Upper lobe of left lung (tissue), 6 donors: ENCODE measurements at regions not wholly inside any gene's neighbourhood (a gene's known extent, or its start where the extent isn't known, plus 50 kb on each side); places are given as distances from the start of the nearest gene placed in this dataset.
"Not testable (repeated sequence)": the region's sequence is repeated elsewhere in the genome, so short reads cannot be mapped to it uniquely, and the experiment has no call there.

Experiments
- ATAC-seq, 2 donors: fragments of 200-7000 bp; cut with Tn5 transposase; one replicate each; pipeline ENCODE4 v1.9.1; 2022; ENCODE audit warnings: mild to moderate bottlenecking in 2 of 2, moderate library complexity in 2 of 2; ENCODE audit not compliant: low FRiP score in 2 of 2
- DNase-seq, 2 donors: peaks; one replicate each; pipeline ENCODE4 v3.0.0-alpha.2; 2019 to 2020
- H3K27ac ChIP-seq, 4 donors: fragments of 200-600 bp; sonication (generic); one replicate each; pipeline ENCODE4 v1.5.1; 2016 to 2019
- H3K27me3 ChIP-seq, 4 donors: fragments of 200-600 bp; sonication (generic); one replicate each; pipeline ENCODE4 v1.5.1; 2017 to 2019
- H3K36me3 ChIP-seq, 4 donors: fragments of 200-600 bp; sonication (generic); one replicate each; pipeline ENCODE4 v1.5.1; 2016 to 2019
- H3K4me1 ChIP-seq, 4 donors: fragments of 200-600 bp; sonication (generic); one replicate each; pipeline ENCODE4 v1.5.1; 2018 to 2019
- H3K4me3 ChIP-seq, 4 donors: fragments of 200-600 bp; sonication (generic); one replicate each; pipeline ENCODE4 v1.5.1; 2017 to 2019; ENCODE audit warnings: mild to moderate bottlenecking in 2 of 4, moderate library complexity in 1 of 4
- H3K9me3 ChIP-seq, 4 donors: fragments of 200-600 bp; sonication (generic); one replicate each; pipeline ENCODE4 v1.5.1; 2018 to 2019
- EP300 ChIP-seq, 4 donors: sonication (generic); formaldehyde crosslinking; IDR thresholded peaks; one replicate each; pipeline ENCODE4 v1.5.1; 2017; ENCODE audit warnings: antibody characterized with exemption in 4 of 4, control low read depth in 2 of 4
- POLR2A ChIP-seq, 4 donors: fragments of 450-650 bp; IDR thresholded peaks; one replicate each; pipeline ENCODE4 v1.5.1; 2016 to 2017; ENCODE audit warnings: antibody characterized with exemption in 4 of 4, mild to moderate bottlenecking in 2 of 4
- POLR2AphosphoS5 ChIP-seq, 2 donors: sonication (generic); formaldehyde crosslinking; IDR thresholded peaks; one replicate each; pipeline ENCODE4 v1.5.1; 2017; ENCODE audit warnings: antibody characterized with exemption in 2 of 2
- WGBS, 2 donors: methylation state at CpG; one replicate each; pipeline ENCODE4 v1.1.5; 2017 to 2018; 5-methylcytosine and 5-hydroxymethylcytosine counted together
- TF ChIP-seq, protein P1 (sequence below), 6 experiments: fragments of 450-650 bp in 4 of 6; fragments of 200-600 bp in 2 of 6; sonication (generic) in 2 of 6; IDR thresholded peaks; one replicate each; pipeline ENCODE4 v1.5.1; 2016 to 2019; ENCODE audit warnings: antibody characterized with exemption in 6 of 6
- donor health status: DM: no; HTN: no; CAD: no; lungs with moderate emphysema.
- donor health status: DM: no; HTN: yes; CAD: no; lungs with severe emphysema.

DNA sequence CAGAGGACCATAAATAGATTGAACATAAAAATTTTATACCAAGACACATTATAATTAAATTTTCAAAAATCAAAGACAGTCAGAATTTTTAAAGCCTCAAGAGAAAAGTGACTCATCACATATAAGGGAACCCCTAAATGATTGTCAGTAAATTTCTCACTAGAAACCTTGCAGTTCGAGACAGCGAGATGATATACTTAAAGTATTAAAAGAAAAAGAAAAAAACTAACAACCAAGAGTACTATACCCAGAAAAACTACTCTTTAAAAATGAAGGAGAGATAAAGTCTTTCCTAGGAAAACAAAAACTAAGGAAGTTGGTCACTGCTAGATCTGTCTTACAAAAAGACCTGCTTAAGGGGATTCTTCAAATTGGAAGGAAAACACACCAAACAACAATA, 251.4 kb upstream of the MSX2 start:
- Histone ChIP-seq H3K4me3 (no peak overlapping the region), H3K27me3 (no peaks in the 10 kb centered on the region), H3K4me1 (no peaks in the 10 kb centered on the region), H3K9me3 (peaks cover 2 to 12% (median 10%) of the 10 kb centered on the region in 4 donors), H3K27ac (no peak overlapping the region), H3K36me3 (no peaks in the 10 kb centered on the region)
- ATAC-seq: no peak
- 95 to 98% methylated on average over 2 of the region's 2 CpGs for WGBS, 2 donors
- no peak for DNase-seq
- TF ChIP-seq, protein P1, sequence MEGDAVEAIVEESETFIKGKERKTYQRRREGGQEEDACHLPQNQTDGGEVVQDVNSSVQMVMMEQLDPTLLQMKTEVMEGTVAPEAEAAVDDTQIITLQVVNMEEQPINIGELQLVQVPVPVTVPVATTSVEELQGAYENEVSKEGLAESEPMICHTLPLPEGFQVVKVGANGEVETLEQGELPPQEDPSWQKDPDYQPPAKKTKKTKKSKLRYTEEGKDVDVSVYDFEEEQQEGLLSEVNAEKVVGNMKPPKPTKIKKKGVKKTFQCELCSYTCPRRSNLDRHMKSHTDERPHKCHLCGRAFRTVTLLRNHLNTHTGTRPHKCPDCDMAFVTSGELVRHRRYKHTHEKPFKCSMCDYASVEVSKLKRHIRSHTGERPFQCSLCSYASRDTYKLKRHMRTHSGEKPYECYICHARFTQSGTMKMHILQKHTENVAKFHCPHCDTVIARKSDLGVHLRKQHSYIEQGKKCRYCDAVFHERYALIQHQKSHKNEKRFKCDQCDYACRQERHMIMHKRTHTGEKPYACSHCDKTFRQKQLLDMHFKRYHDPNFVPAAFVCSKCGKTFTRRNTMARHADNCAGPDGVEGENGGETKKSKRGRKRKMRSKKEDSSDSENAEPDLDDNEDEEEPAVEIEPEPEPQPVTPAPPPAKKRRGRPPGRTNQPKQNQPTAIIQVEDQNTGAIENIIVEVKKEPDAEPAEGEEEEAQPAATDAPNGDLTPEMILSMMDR (IDR thresholded peaks at IDR 0.05): no peak
- TF ChIP-seq POLR2A (IDR thresholded peaks at IDR 0.05) (no peak), POLR2AphosphoS5 (IDR thresholded peaks at IDR 0.05) (no peak), EP300 (IDR thresholded peaks at IDR 0.05) (no peak)

- H3K36me3 ChIP-seq, ATAC-seq, DNase-seq, H3K4me3 ChIP-seq, H3K27ac ChIP-seq, H3K27me3 ChIP-seq, H3K4me1 ChIP-seq: not testable (repeated sequence)
- peaks cover 2 to 18% (median 12%) of the 10 kb centered on the region in 4 donors for H3K9me3 ChIP-seq
- 91 to 94% methylated on average over 3 of the region's 3 CpGs for WGBS, 2 donors
Observed at GRCh38 chr5:174476001-174476400, 248.4 kb upstream of the MSX2 start.

- H3K4me1 ChIP-seq: no peaks in the 10 kb centered on the region
- H3K27ac ChIP-seq: no peak overlapping the region
- H3K27me3 ChIP-seq: no peaks in the 10 kb centered on the region
- ATAC-seq: no peak
- TF ChIP-seq, protein P1 (IDR thresholded peaks at IDR 0.05): no peak
- TF ChIP-seq POLR2A (IDR thresholded peaks at IDR 0.05): no peak
- no peak for TF ChIP-seq POLR2AphosphoS5 (IDR thresholded peaks at IDR 0.05)
- peaks cover 0 to 13% (median 6%) of the 10 kb centered on the region in 4 donors for H3K9me3 ChIP-seq
- H3K4me3 ChIP-seq: no peak overlapping the region
- no peak for DNase-seq
- H3K36me3 ChIP-seq: no peaks in the 10 kb centered on the region
Observed at GRCh38 chr5:174479325-174479724, 245.1 kb upstream of the MSX2 start.

DNA sequence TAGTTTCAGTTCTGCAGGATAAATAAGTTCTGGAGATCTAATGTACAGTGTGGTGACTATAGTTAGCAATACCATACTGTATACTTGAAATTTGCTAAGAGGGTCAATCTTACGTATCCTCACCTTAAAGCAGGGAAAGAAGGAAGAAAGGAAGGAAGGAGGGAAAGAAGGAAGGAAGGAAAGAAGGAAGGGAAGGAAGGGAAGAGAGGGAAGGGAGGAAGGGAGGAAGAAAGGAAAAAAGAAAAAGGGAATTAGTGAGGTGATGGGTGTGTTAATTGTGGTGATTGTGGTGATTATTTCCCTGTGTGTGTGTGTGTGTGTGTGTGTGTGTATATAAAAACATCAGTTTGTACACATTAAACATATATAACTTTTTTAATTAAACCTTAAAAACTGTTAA, 242.6 kb upstream of the MSX2 start:
- Histone ChIP-seq H3K27me3 (no peaks in the 10 kb centered on the region), H3K27ac (no peak overlapping the region), H3K36me3 (no peaks in the 10 kb centered on the region), H3K4me1 (no peaks in the 10 kb centered on the region), H3K9me3 (peaks cover 0 to 18% (median 4%) of the 10 kb centered on the region in 4 donors), H3K4me3 (no peak overlapping the region)
- 79 to 90% methylated on average over 1 of the region's 1 CpG for WGBS, 2 donors
- TF ChIP-seq POLR2A (IDR thresholded peaks at IDR 0.05) (no peak), POLR2AphosphoS5 (IDR thresholded peaks at IDR 0.05) (no peak), EP300 (IDR thresholded peaks at IDR 0.05) (no peak)
- TF ChIP-seq, protein P1 (IDR thresholded peaks at IDR 0.05): no peak
- no peak for DNase-seq
- no peak for ATAC-seq

- TF ChIP-seq POLR2AphosphoS5 (IDR thresholded peaks at IDR 0.05) (no peak), POLR2A (IDR thresholded peaks at IDR 0.05) (no peak), EP300 (IDR thresholded peaks at IDR 0.05) (no peak)
- TF ChIP-seq, protein P1 (IDR thresholded peaks at IDR 0.05): no peak
- peaks cover 0 to 18% (median 4%) of the 10 kb centered on the region in 4 donors for H3K9me3 ChIP-seq
- H3K4me3 ChIP-seq: no peak overlapping the region
- no peaks in the 10 kb centered on the region for H3K36me3 ChIP-seq
- WGBS, 2 donors: 38 to 41% methylated on average over 8 of the region's 8 CpGs
- DNase-seq: no peak
- H3K27ac ChIP-seq: no peak overlapping the region
- no peak for ATAC-seq
- H3K4me1 ChIP-seq: no peaks in the 10 kb centered on the region
- no peaks in the 10 kb centered on the region for H3K27me3 ChIP-seq
Observed at GRCh38 chr5:174482607-174483024, 241.8 kb upstream of the MSX2 start.
